Epithelial cell of proximal tubule (primary cell): ENCODE measurements at regions not wholly inside any gene's neighbourhood (a gene's known extent, or its start where the extent isn't known, plus 50 kb on each side); places are given as distances from the start of the nearest gene placed in this dataset.
"Not testable (repeated sequence)": the region's sequence is repeated elsewhere in the genome, so short reads cannot be mapped to it uniquely, and the experiment has no call there.

Source experiments
- DNase-seq: peaks from one replicate; pipeline ENCODE4 v3.0.0-alpha.2; 2011; ENCODE audit warnings: low read depth
- H3K4me3 ChIP-seq: 2 replicates; pipeline ENCODE4 v1.5.1; 2011; ENCODE audit warnings: low read depth, mild to moderate bottlenecking, low read length
- TF ChIP-seq, protein P1 (sequence below): conservative IDR thresholded peaks from 2 replicates; pipeline ENCODE4 v1.5.1; 2012; ENCODE audit warnings: low read depth, mild to moderate bottlenecking, low read length

DNA sequence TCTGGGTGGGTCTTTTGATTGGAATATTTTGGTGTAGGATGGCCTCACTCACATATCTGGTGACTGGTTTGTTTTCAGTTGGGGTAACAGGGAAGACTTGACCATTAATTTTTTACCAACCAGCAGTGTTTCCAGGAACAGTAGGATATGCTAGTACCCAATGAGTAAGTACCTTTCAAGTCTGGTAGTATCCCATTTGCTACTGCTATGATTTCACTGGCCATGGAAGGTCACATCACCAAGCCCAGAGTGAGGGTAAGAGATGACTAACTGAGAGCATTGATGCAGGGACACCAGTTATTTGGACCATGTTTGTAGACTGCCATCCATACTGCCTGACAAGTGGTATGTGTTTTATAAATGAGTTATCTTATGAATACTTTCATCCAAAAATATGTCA is 277.7 kb downstream of the MAP2K6 start:
- no peak overlapping the region for H3K4me3 ChIP-seq
- peak; percentile 26 for DNase-seq
- TF ChIP-seq, protein P1, sequence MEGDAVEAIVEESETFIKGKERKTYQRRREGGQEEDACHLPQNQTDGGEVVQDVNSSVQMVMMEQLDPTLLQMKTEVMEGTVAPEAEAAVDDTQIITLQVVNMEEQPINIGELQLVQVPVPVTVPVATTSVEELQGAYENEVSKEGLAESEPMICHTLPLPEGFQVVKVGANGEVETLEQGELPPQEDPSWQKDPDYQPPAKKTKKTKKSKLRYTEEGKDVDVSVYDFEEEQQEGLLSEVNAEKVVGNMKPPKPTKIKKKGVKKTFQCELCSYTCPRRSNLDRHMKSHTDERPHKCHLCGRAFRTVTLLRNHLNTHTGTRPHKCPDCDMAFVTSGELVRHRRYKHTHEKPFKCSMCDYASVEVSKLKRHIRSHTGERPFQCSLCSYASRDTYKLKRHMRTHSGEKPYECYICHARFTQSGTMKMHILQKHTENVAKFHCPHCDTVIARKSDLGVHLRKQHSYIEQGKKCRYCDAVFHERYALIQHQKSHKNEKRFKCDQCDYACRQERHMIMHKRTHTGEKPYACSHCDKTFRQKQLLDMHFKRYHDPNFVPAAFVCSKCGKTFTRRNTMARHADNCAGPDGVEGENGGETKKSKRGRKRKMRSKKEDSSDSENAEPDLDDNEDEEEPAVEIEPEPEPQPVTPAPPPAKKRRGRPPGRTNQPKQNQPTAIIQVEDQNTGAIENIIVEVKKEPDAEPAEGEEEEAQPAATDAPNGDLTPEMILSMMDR, result no peak

DNA sequence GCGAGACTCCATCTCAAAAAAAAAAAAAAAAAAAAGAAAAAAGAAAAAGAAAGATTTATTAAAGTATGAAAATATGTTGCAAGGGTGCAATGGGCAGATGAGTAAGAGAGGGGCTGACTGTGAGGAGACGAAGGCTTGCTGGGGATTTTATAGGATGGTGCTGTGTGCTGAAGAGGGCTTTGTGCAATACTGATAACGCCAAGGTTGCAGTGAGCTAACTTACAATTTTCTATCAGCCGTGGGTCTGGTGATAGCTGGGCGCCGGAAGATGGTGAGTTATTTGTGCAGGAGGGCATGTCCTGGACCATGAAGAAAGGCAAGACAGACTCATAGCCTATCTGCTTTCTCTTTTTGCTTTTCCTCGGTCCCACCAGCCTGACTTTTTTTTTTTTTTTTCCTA is 281.1 kb downstream of the MAP2K6 start:
- TF ChIP-seq, protein P1, result no peak
- no peak for DNase-seq
- H3K4me3 ChIP-seq, result no peak overlapping the region

DNA sequence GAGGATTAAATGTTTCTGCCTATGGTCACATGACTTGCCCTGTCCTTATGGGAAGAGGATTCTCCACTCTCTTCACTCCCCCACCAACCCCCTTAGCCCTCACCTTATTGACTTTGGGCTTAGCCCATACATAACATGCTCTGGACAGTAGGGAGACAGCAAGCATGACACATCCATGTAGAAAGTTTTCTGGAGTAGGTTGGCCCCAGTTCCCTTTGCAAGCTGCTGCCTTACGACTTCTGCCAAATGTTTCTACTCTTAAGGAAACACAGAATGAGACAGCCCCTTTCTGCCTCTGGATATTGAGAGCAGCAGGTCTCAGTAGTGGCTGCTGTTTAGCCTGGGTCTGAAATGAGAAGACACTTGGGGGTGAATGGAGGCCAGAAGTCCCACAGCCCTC is 282.2 kb downstream of the MAP2K6 start:
- TF ChIP-seq, protein P1, result no peak
- DNase-seq, result no peak

GRCh38 chr17:69698352-69698751 is 283.9 kb downstream of the MAP2K6 start:
- not testable (repeated sequence) for DNase-seq, H3K4me3 ChIP-seq

More for the DNA sequence above, 282.2 kb downstream of the MAP2K6 start:
- no peak overlapping the region for H3K4me3 ChIP-seq

DNA sequence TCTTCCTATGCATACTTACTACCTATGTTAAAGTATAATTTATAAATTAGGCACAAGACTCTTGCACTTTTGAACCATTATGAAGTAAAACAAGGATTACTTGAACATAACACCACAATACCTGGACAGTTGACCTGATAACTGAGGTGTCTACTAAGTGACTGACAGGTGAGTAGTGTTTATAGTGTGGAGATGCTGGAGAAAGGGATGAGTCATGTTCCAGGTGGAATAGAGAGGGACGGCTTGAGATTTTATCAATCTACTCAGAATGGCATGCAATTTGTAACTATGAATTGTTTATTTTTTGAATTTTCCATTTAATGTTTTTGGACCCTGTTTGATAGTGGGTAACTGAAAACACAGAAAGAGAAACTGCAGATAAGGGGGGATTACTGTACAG is 287.6 kb downstream of the MAP2K6 start:
- TF ChIP-seq, protein P1, result no peak
- H3K4me3 ChIP-seq, result no peak overlapping the region
- DNase-seq, result no peak

- TF ChIP-seq, protein P1, result no peak
- no peak for DNase-seq
Observed at GRCh38 chr17:69703751-69704150, 289.3 kb downstream of the MAP2K6 start.

GRCh38 chr17:69704935-69705334 is 290.4 kb downstream of the MAP2K6 start:
- no peak overlapping the region for H3K4me3 ChIP-seq
- TF ChIP-seq, protein P1, result no peak
- no peak for DNase-seq

More at GRCh38 chr17:69703751-69704150, 289.3 kb downstream of the MAP2K6 start:
- H3K4me3 ChIP-seq, result no peak overlapping the region
